Brain microvascular endothelial cell (primary cell): ENCODE measurements at regions not wholly inside any gene's neighbourhood (a gene's known extent, or its start where the extent isn't known, plus 50 kb on each side); places are given as distances from the start of the nearest gene placed in this dataset.

Experiments
- DNase-seq: peaks from one replicate; pipeline ENCODE4 v3.0.0-alpha.2; 2020
- H3K27ac ChIP-seq: fragments of 250-450 bp; sonication (Bioruptor Pico); 2 replicates; pipeline ENCODE4 v1.5.1; 2020; ENCODE audit warnings: mild to moderate bottlenecking, moderate library complexity
- H3K27me3 ChIP-seq: fragments of 250-450 bp; sonication (Bioruptor Pico); replicated peaks from 2 replicates; pipeline ENCODE4 v1.5.1; 2020; ENCODE audit warnings: mild to moderate bottlenecking
- H3K36me3 ChIP-seq: fragments of 250-450 bp; sonication (Bioruptor Pico); replicated peaks from 2 replicates; pipeline ENCODE4 v1.5.1; 2020; ENCODE audit warnings: mild to moderate bottlenecking
- H3K4me3 ChIP-seq: 2 replicates; pipeline ENCODE4 v1.5.1; 2011; ENCODE audit warnings: low read depth, mild to moderate bottlenecking, control low read depth, low read length, moderate library complexity
- CTCF ChIP-seq: IDR thresholded peaks from 2 replicates; pipeline ENCODE4 v1.5.1; 2011; ENCODE audit warnings: low read depth, mild to moderate bottlenecking, moderate library complexity, low read length, control low read depth, inconsistent platforms; ENCODE audit errors: missing control alignments
- in situ Hi-C: cut with HindIII; loops from 2 replicates; pipeline ENCODE4 v1.10.0; 2017; ENCODE audit warnings: low sequenced_read_pairs, low pct_ligation_motif_present

GRCh38 chr4:19262467-19262866, 989.2 kb upstream of the SLIT2 start:
- in situ Hi-C loops, result no loop called here
- Histone ChIP-seq H3K27me3 (no peaks in the 10 kb centered on the region), H3K27ac (no peak overlapping the region), H3K4me3 (no peak overlapping the region), H3K36me3 (no peaks in the 10 kb centered on the region)
- DNase-seq, result no peak
- no peak for TF ChIP-seq CTCF

- TF ChIP-seq CTCF, result no peak
- no peak for DNase-seq
- in situ Hi-C loops, result no loop called here
- H3K27me3 ChIP-seq, result no peaks in the 10 kb centered on the region
- no peak overlapping the region for H3K4me3 ChIP-seq
- no peak overlapping the region for H3K27ac ChIP-seq
- no peaks in the 10 kb centered on the region for H3K36me3 ChIP-seq
These were observed 991.4 kb upstream of the SLIT2 start for GRCh38 chr4:19260346-19260745.

- in situ Hi-C loops, result no loop called here
- no peak for DNase-seq
- no peaks in the 10 kb centered on the region for H3K36me3 ChIP-seq
- H3K27me3 ChIP-seq, result no peaks in the 10 kb centered on the region
- TF ChIP-seq CTCF, result no peak
- no peak overlapping the region for H3K27ac ChIP-seq
- no peak overlapping the region for H3K4me3 ChIP-seq
These were observed 991.8 kb upstream of the SLIT2 start for GRCh38 chr4:19259920-19260319.

DNA sequence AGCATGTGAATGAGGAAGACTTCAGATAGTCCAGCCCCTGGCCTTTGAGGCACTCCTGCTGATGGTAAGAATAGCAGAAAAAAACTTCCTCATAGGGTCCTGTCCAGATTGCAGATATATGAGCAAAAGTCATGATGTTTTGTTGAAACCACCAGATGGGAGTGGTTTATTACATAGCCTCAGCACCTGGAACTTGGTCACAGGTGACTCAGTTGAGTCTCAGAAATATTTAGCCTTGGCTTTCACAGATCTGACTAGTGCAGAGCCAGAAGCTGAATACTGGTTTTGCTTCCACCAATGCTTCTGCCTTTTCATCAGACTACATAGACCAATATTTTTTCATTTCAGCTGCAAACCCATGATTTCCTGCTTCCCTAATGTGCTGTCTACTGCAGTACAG, 994.9 kb upstream of the SLIT2 start:
- TF ChIP-seq CTCF, result no peak
- H3K36me3 ChIP-seq, result no peaks in the 10 kb centered on the region
- H3K4me3 ChIP-seq, result no peak overlapping the region
- in situ Hi-C loops, result no loop called here
- no peak for DNase-seq
- no peaks in the 10 kb centered on the region for H3K27me3 ChIP-seq
- H3K27ac ChIP-seq, result no peak overlapping the region

GRCh38 chr4:19254486-19254885, 997.2 kb upstream of the SLIT2 start:
- no peak overlapping the region for H3K27ac ChIP-seq
- no peak for TF ChIP-seq CTCF
- no peak overlapping the region for H3K4me3 ChIP-seq
- H3K27me3 ChIP-seq, result no peaks in the 10 kb centered on the region
- H3K36me3 ChIP-seq, result no peaks in the 10 kb centered on the region
- peak; percentile 8 for DNase-seq
- in situ Hi-C loops, result no loop called here

GRCh38 chr4:19248023-19248422, 1003.7 kb upstream of the SLIT2 start:
- in situ Hi-C loops, result no loop called here
- Histone ChIP-seq H3K4me3 (no peak overlapping the region), H3K27me3 (no peaks in the 10 kb centered on the region), H3K36me3 (no peaks in the 10 kb centered on the region), H3K27ac (no peak overlapping the region)
- TF ChIP-seq CTCF, result no peak
- no peak for DNase-seq
